ENCODE measurements at regions not wholly inside any gene's neighbourhood (a gene's known extent, or its start where the extent isn't known, plus 50 kb on each side); places are given as distances from the start of the nearest gene placed in this dataset.
"Not testable (repeated sequence)": the region's sequence is repeated elsewhere in the genome, so short reads cannot be mapped to it uniquely, and the experiment has no call there.

DNA sequence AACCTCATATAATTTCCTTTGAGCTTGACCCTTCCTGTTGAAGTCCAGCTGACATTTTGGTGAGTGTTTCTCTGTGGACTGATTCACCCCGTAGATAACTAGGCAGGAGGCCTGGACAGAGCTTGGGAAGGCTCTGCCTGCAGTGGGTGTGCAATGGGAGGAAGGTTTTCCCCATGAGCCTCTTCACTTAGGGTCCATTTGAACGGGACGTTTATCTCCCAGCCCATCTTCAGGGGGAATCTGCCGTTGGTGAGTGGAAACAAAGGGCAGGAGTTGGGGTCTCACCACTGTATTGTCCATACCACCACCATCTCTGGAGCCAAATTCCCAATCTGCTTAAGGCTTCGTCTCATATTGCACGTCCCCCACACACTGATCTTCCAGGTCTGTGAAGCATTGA is 825.6 kb upstream of the TPTE start:
- DNase-seq, result not testable (repeated sequence)

DNA sequence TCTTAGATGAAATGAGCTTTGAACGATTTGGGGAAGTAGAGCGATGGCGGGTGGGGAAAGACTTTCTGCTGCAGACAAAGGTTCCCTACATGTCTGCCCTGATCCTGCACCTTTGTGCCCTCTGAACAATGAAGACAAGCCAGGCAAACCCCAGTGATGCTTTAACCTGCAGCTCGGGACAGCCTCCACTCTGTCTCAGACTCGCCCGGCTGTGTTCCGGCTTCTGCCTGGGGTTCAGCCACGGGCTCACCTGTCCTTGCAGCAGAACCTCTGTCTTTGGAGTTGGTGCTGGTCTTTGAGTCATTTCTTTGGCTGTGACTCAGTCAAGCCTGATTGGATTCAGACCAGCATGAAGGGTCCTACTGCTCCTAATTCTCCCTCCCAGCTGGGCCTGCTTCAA is 823.6 kb upstream of the TPTE start:
- not testable (repeated sequence) for DNase-seq

GRCh38 chr21:9705016-9705415 is 816.4 kb upstream of the TPTE start:
- DNase-seq, result not testable (repeated sequence)

GRCh38 chr21:9705455-9705854 is 815.9 kb upstream of the TPTE start:
- not testable (repeated sequence) for DNase-seq

DNA sequence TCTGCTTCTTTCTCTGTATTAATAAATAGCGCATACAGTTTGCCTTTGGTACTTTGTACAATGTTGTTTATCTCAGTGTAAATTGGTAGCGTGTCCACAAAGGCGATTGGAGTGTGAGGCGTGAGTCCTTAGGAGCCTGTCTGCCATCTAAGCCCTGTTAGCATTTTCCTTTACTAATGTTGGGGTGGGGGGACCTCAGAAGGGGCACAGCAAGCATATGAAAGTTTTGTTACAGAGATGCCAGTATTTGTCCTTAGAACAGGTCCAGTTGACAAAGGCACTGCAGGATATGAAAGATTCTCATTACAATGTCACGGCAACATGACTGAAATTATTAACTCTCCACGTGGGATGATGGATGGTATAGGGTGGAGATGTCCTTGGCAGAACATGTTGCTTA is 796.8 kb upstream of the TPTE start:
- not testable (repeated sequence) for DNase-seq

GRCh38 chr21:9727187-9727586 is 794.2 kb upstream of the TPTE start:
- not testable (repeated sequence) for DNase-seq

DNA sequence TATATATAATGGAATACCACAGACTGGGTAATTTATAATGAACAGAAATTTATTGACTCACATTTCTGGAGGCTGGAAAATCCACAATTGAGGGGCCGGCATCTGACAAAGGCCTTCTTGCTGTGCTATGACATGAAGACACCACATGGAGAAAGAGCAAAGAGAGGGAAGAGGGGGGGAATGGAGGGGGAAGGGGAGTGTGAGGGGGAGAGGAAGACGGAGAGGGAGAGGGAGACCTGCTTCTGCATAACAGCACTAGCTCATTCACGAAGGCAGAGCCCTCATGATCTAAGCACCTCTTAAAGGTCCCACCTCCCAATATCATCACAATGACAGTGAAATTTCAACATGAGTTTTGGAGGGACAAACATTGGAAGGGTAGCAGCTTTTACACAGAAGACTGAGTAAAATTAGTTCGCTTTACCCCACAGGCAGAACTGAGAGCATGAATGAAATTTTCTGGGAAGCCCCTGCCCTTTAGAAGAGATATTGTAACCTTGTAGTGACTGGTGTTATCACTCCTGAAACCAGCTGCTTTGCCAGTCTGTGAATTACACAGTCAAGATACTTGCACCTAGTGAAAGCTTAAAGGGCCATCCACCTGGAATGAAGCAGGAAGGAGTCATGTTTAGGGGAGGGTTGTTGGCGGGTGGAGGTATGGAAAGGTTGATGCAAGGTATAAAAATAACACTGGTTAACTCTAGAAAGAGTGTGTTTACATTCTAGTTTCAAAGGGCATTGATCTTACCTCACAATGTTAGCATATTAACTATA is 793.0 kb upstream of the TPTE start:
- DNase-seq, result not testable (repeated sequence)

DNA sequence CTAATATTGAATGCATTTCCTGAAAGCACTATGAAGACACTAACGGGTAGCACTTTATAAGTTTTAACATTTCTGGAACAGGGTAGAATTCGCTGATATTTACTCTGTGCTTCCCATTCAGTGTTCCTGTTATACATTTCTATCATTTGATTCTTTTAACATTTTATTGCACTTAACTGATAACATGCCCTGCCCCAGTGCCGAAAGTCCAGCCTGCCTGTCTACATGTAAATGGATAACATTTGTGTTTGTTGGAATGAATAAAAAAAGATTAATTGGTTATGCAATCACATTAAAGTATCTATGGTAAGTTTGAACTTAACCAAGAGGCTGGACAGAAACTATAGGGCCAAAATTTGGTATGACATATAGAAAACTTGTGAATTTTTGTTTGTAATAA is 790.5 kb upstream of the TPTE start:
- no peak for DNase-seq

DNA sequence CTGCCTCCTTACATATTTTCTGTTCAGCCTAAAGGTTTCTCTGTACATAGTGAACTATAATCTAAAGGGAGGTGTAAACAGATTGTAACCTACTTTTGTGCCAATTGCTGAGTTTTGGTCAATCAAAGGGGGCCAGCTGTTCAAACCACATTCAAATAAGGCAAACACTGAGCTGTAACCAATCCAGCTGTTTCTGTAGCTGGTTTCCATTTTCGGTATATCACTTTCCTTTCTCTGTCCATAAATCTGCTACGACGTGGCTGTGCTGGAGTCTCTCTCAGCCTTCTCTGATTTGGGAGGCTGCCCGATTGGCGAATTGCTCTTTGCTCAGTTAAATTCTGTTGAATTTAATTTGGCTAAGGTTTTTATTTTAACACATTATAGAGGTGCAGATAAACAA is 790.1 kb upstream of the TPTE start:
- not testable (repeated sequence) for DNase-seq

DNA sequence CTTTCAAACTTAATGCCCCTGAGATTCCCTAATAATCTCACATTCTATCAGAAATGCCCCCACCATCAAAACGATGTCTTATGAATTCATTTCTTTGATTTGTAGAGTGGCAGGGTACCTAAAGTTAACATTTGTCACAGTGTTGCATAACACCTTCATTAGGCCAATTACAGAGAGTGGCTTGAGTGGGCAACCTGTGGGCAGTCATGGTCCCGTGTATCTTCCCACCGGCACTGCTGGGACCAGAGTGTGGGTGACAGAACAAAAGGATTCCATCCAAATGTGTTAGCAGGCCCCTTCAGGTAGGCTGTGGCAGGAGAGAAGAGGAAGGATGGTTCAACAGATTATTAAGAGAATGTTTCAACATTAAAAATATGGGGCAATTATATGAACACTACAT is 788.8 kb upstream of the TPTE start:
- not testable (repeated sequence) for DNase-seq

DNA sequence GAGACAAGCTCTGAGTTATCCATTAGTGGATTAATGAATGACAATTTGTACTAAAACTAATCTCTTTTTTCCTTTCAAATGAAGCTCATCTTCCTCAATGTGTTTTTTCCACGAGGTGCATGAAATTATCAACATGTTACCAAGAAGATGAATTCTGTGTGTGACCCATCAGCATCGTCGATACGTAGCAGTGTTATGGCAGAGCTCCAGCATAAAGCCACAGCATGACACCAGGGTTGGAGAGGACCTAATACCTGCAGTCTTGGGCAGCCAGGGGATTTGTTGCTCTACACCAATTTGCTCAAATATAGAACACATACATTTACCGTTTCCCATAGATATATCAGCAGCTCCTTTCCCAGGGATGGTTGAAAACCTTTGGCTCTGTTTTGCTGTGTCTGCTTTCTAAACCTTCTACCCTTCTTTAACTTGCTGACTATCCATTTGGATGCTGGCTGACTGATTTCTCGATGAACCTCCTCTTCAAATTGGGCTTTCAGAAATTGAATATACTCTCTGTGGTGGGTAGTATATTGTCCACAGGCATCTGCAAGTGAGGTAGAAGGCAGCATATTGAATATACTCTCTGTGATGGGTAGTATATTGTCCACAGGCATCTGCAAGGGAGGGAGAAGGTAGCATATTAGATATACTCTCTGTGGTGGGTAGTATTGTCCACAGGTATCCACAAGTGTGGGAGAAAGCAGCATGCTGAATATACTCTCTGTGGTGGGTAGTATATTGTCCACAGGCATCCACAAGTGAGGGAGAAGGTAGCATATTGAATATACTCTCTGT is 787.4 kb upstream of the TPTE start:
- DNase-seq, result not testable (repeated sequence)

DNA sequence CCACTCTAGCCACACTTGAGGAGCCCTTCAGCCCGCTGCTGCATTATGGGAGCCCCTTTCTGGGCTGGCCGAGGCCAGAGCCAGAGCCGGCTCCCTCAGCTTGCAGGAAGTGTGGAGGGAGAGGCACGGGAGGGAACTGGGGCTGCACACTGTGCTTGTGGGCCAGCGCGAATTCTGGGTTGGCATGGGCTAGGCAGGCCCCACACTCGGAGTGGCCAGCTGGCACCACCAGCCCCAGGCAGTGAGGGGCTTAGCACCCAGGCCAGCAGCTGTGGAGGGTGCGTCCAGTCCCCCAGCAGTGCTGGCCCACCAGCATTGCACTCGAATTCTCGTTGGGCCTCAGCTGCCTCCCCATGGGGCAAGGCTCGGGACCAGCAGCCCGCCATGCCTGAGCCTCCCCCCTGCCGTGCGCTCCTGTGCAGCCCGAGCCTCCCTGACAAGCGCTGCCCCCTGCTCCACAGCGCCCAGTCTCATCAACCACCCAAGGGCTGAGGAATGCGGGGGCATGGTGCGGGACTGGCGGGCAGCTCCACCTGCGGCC is 785.9 kb upstream of the TPTE start:
- DNase-seq, result no peak

- not testable (repeated sequence) for DNase-seq
Observed at GRCh38 chr21:9737301-9737700, 784.1 kb upstream of the TPTE start.

- DNase-seq, result not testable (repeated sequence)
Observed at GRCh38 chr21:9737871-9738515, 783.4 kb upstream of the TPTE start.

DNA sequence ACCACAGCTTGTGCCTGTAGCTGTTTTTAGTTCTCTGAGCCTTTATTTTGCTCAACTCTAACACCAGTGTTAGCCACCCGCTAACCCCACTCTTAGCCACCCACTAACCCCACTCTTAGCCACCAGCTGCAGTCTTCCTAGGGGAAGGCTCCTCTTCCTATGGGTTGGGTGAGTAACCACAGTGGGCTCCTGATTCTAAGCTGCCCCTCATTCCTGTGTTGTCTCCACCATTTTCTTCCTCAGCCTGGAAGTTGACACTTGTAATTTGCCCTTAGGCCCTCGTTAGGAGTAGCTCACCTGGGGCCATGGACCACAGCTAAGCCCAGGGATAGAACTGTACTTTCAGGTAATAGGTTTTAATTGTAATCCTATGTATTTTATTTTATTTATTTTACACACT is 782.9 kb upstream of the TPTE start:
- DNase-seq, result no peak

GRCh38 chr21:9739240-9739639 is 782.1 kb upstream of the TPTE start:
- no peak for DNase-seq

DNA sequence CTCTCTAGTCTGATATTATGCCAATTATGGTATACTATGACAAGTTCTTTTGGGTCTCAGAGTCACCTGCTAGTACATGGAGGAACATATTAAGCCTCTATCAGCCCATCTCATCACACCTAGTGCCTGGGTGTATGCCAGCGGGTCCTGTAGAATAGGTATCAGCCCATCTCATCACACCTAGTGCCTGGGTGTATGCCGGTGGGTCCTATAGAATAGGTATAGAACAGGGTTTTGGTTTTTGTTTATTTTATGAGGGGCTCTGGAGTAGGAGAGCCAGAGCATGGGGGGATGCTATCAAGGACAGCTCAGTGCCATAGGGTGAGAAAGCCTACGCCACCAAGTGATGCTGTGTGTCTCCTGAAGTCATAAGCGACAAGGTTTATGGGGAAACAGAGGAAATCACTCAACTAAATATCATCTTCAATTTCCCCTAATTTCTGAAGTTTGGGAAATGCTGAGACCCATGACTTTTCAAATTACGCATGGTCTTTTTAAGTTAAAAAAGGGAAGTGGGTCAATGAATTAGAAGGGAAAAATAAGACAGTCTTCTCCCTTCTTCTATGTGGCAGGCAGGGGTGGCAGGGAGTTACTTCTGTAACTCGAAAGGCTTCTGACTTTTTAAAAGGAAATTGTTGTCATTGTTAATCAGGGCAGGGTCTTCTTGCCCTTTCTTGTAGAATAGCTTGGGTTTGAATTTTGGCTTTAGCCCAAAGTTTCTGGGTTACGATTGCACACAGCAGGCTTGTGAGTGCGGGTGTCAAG is 781.0 kb upstream of the TPTE start:
- DNase-seq, result not testable (repeated sequence)

DNA sequence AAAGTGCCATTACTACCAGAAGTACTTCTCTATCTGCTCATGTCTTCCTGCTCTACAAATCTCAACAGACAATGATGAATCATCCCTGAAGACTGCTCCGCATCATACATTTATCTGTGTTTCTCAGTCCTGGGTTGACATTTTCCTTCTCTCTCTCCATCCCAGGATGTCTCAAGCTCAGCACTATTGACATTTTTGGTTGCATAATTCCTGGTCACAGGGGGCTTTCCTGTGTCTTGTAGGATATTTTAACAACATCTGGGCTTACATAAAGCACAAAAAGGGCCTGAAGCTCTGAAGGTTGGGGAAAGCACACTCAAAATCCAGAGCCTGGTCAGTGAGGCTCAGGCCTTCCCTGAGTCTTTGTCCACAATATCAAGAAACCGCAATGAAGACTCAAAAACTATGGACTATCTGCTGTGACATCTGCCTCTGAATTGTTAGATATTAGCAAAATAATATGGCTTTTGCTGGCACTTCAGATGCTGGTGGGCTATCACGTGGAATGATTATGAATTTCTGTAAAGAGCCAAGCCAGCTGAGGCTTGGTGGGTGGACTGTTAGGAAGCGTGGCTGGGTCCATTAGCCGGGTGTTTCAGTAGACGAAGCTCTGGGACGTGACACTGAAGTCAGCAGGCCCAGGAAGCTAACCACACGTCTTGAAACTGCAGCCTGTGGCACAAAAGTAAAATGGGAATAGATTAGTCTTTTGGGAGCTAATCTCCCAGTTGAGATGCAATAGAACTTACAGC is 780.2 kb upstream of the TPTE start:
- DNase-seq, result not testable (repeated sequence)

GRCh38 chr21:9743566-9743965 is 777.8 kb upstream of the TPTE start:
- DNase-seq, result not testable (repeated sequence)

DNA sequence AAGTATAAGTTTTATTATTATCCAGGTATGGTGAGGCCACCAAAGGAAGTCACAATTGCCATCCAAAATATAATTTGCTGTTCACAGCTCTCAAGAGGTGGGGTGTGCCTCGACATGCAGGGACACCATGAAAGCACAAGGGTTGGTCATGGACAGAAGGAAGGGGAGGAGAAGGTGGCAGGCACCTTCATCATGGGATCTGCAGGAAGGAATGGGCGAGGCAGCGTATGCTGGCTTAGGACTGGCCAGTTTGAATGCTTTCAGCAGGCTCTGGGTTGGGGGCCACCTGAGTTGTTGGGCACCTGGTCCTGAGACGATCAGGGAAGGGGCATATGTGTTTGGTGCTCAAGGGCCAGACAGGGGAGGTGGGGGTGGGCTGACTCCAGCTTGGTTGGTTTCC is 777.2 kb upstream of the TPTE start:
- DNase-seq, result not testable (repeated sequence)

All from amygdala (tissue), 56 donors.